GM12865 (cell line): ENCODE measurements at regions not wholly inside any gene's neighbourhood (a gene's known extent, or its start where the extent isn't known, plus 50 kb on each side); places are given as distances from the start of the nearest gene placed in this dataset.

ENCODE experiments used
- DNase-seq: peaks from one replicate; pipeline ENCODE4 v3.0.0; 2010; ENCODE audit warnings: low read depth
- H3K4me3 ChIP-seq: 2 replicates; pipeline ENCODE4 v1.5.1; 2011; ENCODE audit warnings: mild to moderate bottlenecking, low read depth, low read length, control low read depth
- TF ChIP-seq, protein P1 (sequence below): IDR thresholded peaks from 2 replicates; pipeline ENCODE4 v1.5.1; 2011; ENCODE audit warnings: low read length, control low read depth, low read depth, inconsistent platforms; ENCODE audit not compliant: insufficient read depth; ENCODE audit errors: missing control alignments

DNA sequence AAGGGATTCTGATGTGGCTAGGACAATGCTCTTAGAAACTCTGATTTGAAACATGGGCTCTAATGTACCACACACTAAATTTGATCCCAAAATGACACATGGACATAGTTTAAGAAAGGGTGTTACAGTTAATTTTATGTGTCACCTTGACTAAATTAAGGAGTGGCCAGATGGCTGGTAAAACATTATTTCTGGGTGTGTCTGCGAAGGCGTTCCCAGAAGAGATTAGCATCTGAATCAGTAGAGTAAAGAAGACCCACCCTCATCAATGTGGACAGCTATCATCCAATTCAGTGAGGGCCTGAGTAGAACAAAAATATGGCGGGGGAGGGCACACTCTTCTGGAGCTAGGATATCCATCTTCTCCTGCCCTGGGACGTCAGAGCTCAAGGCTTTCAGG is 283.1 kb upstream of the CHAC2 start:
- no peak for DNase-seq
- TF ChIP-seq, protein P1, sequence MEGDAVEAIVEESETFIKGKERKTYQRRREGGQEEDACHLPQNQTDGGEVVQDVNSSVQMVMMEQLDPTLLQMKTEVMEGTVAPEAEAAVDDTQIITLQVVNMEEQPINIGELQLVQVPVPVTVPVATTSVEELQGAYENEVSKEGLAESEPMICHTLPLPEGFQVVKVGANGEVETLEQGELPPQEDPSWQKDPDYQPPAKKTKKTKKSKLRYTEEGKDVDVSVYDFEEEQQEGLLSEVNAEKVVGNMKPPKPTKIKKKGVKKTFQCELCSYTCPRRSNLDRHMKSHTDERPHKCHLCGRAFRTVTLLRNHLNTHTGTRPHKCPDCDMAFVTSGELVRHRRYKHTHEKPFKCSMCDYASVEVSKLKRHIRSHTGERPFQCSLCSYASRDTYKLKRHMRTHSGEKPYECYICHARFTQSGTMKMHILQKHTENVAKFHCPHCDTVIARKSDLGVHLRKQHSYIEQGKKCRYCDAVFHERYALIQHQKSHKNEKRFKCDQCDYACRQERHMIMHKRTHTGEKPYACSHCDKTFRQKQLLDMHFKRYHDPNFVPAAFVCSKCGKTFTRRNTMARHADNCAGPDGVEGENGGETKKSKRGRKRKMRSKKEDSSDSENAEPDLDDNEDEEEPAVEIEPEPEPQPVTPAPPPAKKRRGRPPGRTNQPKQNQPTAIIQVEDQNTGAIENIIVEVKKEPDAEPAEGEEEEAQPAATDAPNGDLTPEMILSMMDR, result no peak
- no peak overlapping the region for H3K4me3 ChIP-seq

DNA sequence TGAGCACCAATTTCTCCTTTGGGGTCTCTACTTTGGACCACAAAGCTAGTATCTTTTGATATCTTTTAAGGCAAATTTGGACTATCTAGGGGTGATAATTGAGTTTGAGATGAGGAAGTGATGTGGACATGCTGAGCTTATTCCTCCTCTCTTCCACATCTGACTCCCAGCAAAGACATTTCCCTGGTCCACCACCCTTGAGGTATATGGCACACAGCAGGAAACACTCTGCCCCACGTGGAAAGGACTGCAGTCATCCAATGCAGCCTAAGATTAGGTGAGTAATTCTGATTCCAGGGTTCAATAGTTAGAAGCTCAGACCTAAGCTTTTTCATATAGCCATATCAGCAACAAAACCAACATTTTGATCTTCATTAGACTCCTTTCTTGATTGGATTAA is 290.1 kb upstream of the CHAC2 start:
- H3K4me3 ChIP-seq, result no peak overlapping the region
- TF ChIP-seq, protein P1, result no peak
- no peak for DNase-seq

DNA sequence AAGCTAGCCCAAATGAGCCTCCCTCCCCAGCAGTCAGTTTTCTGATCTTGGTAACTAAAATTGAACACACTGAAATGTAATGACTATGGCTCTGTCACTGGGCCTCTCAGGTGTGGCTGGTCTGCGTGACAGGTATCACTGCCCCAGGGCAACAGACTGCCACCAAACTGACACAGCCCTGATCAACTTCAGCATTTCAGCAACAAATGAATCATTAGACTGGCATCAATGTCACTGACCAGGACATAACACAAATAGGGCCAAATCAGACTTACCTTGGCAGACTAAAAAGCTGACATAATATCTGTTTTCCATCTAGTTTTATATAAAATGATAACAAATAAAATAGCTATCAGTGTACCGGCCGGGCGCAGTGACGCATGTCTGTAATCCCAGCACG is 290.8 kb upstream of the CHAC2 start:
- TF ChIP-seq, protein P1, result no peak
- H3K4me3 ChIP-seq, result no peak overlapping the region
- DNase-seq, result no peak

DNA sequence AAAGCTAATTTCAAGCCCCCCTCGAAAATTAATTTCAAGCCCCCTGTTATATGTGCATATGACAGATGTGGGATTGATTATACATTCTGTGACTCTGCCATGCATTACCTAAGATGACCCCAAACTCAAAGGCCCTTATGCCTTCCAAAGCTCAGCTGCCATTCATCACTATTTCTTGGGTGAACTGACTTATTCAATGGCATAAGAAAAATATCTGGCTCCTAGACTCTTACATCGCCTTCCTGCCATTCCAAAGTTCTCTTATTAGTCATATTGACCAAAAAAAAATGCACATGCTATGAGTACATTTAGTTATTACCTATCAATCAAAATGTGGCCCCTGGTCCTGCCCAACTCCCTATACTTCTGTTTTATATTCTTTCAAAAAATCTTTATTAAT is 291.8 kb upstream of the CHAC2 start:
- TF ChIP-seq, protein P1, result no peak
- no peak for DNase-seq

DNA sequence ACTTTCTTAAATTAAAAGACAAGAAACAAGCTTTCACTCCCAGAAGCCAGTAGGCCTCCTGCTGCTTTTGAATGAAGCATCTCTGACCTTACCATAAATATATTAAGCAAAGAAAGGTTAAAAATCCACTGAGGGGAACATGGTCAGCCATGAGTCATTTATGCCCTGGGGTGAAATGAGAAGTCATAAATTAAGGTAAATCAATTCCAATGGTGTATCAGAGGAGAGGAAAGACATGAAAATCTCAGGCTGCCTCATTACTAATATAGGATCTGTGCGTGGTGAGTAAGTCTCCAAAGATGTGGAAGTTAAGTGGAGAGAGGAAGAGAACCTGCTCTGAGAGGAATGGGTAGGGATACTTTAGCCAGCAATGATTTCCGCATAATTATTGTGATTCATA is 292.3 kb upstream of the CHAC2 start:
- no peak overlapping the region for H3K4me3 ChIP-seq
- TF ChIP-seq, protein P1, result no peak
- no peak for DNase-seq

More for the DNA sequence above, 291.8 kb upstream of the CHAC2 start:
- no peak overlapping the region for H3K4me3 ChIP-seq

DNA sequence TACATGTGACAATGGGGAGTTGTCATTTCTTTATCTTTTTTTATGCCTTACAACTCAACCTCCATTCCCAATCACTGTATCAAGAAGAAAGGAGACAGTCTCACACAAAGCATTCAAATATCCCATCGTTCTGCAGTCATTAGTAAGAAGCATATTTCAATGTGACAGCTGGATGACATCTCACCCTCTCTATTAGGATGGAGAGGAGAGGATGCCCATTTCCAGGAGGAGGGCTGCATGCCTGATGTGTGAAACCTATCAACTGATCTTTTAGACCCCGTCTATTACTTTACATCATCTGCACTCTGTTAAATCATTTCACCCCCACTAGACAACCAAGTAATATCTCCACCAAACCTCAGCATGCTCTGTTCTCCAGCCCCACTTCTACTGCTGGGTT is 292.7 kb upstream of the CHAC2 start:
- no peak for DNase-seq
- TF ChIP-seq, protein P1, result no peak
- H3K4me3 ChIP-seq, result no peak overlapping the region

DNA sequence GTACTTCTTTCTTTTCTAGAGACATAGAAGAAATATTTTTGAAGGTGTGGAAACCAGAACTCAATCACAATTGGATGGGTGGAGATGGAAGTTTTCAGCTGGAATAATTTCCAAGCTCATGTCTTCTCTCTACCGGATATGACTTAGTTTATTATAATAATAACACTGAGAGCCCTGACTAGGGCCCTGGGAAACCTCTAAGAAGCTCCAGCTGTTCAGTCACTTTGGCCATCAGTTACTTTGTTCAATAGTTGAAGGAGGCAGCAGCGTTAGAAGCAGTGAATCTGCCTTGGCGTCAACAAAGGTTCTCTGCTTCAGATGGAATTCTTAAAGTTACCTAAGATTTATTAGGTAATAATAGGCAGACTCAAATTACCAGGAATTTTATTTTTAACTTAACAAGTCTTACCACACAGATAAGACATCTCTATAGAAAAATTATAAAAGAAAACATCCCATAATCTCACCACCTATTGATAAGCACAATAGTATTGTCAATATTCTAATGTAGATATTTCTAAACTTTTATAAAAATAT is 293.8 kb upstream of the CHAC2 start:
- TF ChIP-seq, protein P1, result no peak
- DNase-seq, result no peak
- H3K4me3 ChIP-seq, result no peak overlapping the region
